GM23338 (cell line): ENCODE measurements at regions not wholly inside any gene's neighbourhood (a gene's known extent, or its start where the extent isn't known, plus 50 kb on each side); places are given as distances from the start of the nearest gene placed in this dataset.

Source experiments
- ATAC-seq: fragments of 200-7000 bp; cut with Tn5 transposase; 3 replicates; pipeline ENCODE4 v1.9.1; 2020
- DNase-seq: peaks from one replicate; pipeline ENCODE4 v3.0.0-alpha.2; 2015; ENCODE audit warnings: low spot score
- H2AFZ ChIP-seq: fragments of 200-600 bp; sonication (generic); 2 replicates; pipeline ENCODE4 v1.8.0; 2016; ENCODE audit warnings: antibody characterized with exemption, mild to moderate bottlenecking, moderate library complexity
- H3F3A ChIP-seq: fragments of 200-600 bp; sonication (generic); replicated peaks from 2 replicates; pipeline ENCODE4 v1.8.0; 2017; ENCODE audit warnings: antibody characterized with exemption, mixed run types, low read depth
- H3K27ac ChIP-seq: fragments of 200-600 bp; sonication (generic); 2 replicates; pipeline ENCODE4 v1.6.1; 2016; ENCODE audit warnings: low read depth
- H3K27me3 ChIP-seq: fragments of 200-600 bp; sonication (generic); 2 replicates; pipeline ENCODE4 v1.8.0; 2016; ENCODE audit warnings: mild to moderate bottlenecking, mixed run types, moderate library complexity; ENCODE audit not compliant: insufficient read depth
- H3K36me3 ChIP-seq: fragments of 200-600 bp; sonication (generic); 2 replicates; pipeline ENCODE4 v1.8.0; 2016; ENCODE audit warnings: mild to moderate bottlenecking; ENCODE audit not compliant: insufficient read depth
- H3K4me1 ChIP-seq: fragments of 200-600 bp; sonication (generic); 2 replicates; pipeline ENCODE4 v1.8.0; 2016; ENCODE audit warnings: mild to moderate bottlenecking, moderate library complexity; ENCODE audit not compliant: insufficient read depth
- H3K4me2 ChIP-seq: fragments of 200-600 bp; sonication (generic); 2 replicates; pipeline ENCODE4 v1.7.1; 2017; ENCODE audit warnings: mixed run types
- H3K4me3 ChIP-seq: fragments of 200-600 bp; sonication (generic); 2 replicates; pipeline ENCODE4 v1.6.1; 2016; ENCODE audit warnings: mixed run types
- H3K79me2 ChIP-seq: fragments of 200-600 bp; sonication (generic); replicated peaks from 2 replicates; pipeline ENCODE4 v1.8.0; 2017; ENCODE audit warnings: mild to moderate bottlenecking; ENCODE audit not compliant: insufficient read depth
- H3K9me2 ChIP-seq: fragments of 200-600 bp; sonication (generic); 2 replicates; pipeline ENCODE4 v1.8.0; 2017; ENCODE audit not compliant: insufficient read depth
- H4K20me1 ChIP-seq: fragments of 200-600 bp; sonication (generic); replicated peaks from 2 replicates; pipeline ENCODE4 v1.8.0; 2017; ENCODE audit warnings: mild to moderate bottlenecking; ENCODE audit not compliant: insufficient read depth
- H3K27ac Mint-ChIP-seq: 2 replicates; pipeline ENCODE4 v1.8.0; 2020; ENCODE audit warnings: inconsistent platforms, mild to moderate bottlenecking, moderate library complexity, mixed read lengths
- H3K27me3 Mint-ChIP-seq: 3 replicates; pipeline ENCODE4 v1.8.0; 2022; ENCODE audit warnings: low read depth, mild to moderate bottlenecking, moderate library complexity, mixed read lengths, inconsistent platforms; ENCODE audit not compliant: insufficient read depth, poor library complexity
- H3K36me3 Mint-ChIP-seq: 3 replicates; pipeline ENCODE4 v1.8.0; 2021; ENCODE audit warnings: low read depth, mild to moderate bottlenecking, inconsistent platforms, moderate library complexity, mixed read lengths
- H3K4me1 Mint-ChIP-seq: 3 replicates; pipeline ENCODE4 v1.8.0; 2020; ENCODE audit warnings: mild to moderate bottlenecking, inconsistent platforms, mixed read lengths
- H3K4me3 Mint-ChIP-seq: 3 replicates; pipeline ENCODE4 v1.8.0; 2021; ENCODE audit warnings: moderate library complexity, mild to moderate bottlenecking, inconsistent platforms, mixed read lengths
- H3K9me3 Mint-ChIP-seq: 3 replicates; pipeline ENCODE4 v1.8.0; 2020; ENCODE audit warnings: moderate library complexity, mild to moderate bottlenecking, inconsistent platforms, mixed read lengths
- CTCF ChIP-seq, 2 experiments: fragments of 200-600 bp in 1 of 2; sonication (generic) in 1 of 2; conservative IDR thresholded peaks; 2 replicates each; pipeline versions ENCODE4 v1.5.1 to v1.6.1; 2016 to 2017; ENCODE audit warnings: antibody characterized with exemption in 2 of 2, low read depth in 2 of 2, mild to moderate bottlenecking in 2 of 2, moderate library complexity in 1 of 2
- EZH2 ChIP-seq: fragments of 200-600 bp; sonication (generic); IDR thresholded peaks from one replicate; pipeline ENCODE4 v1.8.0; 2017; ENCODE audit warnings: antibody characterized with exemption, mild to moderate bottlenecking, low read depth; ENCODE audit not compliant: unreplicated experiment
- EZH2phosphoT487 ChIP-seq: fragments of 200-600 bp; sonication (generic); IDR thresholded peaks from one replicate; pipeline ENCODE4 v1.8.1; 2018; ENCODE audit warnings: antibody characterized with exemption; ENCODE audit not compliant: unreplicated experiment
- JUNB ChIP-seq: IDR thresholded peaks from one replicate; pipeline ENCODE4 v1.6.1; 2016; ENCODE audit warnings: antibody characterized with exemption; ENCODE audit not compliant: unreplicated experiment
- POLR2AphosphoS5 ChIP-seq: IDR thresholded peaks from 2 replicates; pipeline ENCODE4 v1.6.1; 2016; ENCODE audit warnings: antibody characterized with exemption, low read depth
- STAT1 ChIP-seq: IDR thresholded peaks from one replicate; pipeline ENCODE4 v1.6.1; 2016; ENCODE audit warnings: antibody characterized with exemption; ENCODE audit not compliant: unreplicated experiment
- TF ChIP-seq, protein P1 (sequence below): fragments of 250-450 bp; sonication (Bioruptor Pico); IDR thresholded peaks from 2 replicates; pipeline ENCODE4 v1.5.0; 2020; ENCODE audit warnings: mild to moderate bottlenecking, moderate library complexity

DNA sequence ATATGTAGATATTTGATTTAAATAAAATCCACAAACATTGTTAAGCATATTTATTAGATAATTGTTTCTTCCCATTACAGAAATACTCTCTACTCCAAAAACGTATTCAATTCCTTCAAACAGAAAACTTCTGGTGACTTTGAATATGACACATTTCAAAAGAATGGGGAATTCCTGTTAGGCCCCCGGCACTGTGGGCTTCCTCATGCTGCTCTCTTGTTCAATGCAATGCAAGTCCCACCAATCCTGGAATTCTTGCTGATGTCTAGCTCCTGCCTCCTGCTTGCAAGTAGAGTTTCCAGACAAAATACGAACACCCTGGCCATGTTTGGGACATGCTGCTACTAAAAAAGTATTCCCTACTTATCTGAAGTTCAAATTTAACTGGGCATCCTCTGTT lies 544.1 kb downstream of the QKI start (continued):
- TF ChIP-seq, protein P1, sequence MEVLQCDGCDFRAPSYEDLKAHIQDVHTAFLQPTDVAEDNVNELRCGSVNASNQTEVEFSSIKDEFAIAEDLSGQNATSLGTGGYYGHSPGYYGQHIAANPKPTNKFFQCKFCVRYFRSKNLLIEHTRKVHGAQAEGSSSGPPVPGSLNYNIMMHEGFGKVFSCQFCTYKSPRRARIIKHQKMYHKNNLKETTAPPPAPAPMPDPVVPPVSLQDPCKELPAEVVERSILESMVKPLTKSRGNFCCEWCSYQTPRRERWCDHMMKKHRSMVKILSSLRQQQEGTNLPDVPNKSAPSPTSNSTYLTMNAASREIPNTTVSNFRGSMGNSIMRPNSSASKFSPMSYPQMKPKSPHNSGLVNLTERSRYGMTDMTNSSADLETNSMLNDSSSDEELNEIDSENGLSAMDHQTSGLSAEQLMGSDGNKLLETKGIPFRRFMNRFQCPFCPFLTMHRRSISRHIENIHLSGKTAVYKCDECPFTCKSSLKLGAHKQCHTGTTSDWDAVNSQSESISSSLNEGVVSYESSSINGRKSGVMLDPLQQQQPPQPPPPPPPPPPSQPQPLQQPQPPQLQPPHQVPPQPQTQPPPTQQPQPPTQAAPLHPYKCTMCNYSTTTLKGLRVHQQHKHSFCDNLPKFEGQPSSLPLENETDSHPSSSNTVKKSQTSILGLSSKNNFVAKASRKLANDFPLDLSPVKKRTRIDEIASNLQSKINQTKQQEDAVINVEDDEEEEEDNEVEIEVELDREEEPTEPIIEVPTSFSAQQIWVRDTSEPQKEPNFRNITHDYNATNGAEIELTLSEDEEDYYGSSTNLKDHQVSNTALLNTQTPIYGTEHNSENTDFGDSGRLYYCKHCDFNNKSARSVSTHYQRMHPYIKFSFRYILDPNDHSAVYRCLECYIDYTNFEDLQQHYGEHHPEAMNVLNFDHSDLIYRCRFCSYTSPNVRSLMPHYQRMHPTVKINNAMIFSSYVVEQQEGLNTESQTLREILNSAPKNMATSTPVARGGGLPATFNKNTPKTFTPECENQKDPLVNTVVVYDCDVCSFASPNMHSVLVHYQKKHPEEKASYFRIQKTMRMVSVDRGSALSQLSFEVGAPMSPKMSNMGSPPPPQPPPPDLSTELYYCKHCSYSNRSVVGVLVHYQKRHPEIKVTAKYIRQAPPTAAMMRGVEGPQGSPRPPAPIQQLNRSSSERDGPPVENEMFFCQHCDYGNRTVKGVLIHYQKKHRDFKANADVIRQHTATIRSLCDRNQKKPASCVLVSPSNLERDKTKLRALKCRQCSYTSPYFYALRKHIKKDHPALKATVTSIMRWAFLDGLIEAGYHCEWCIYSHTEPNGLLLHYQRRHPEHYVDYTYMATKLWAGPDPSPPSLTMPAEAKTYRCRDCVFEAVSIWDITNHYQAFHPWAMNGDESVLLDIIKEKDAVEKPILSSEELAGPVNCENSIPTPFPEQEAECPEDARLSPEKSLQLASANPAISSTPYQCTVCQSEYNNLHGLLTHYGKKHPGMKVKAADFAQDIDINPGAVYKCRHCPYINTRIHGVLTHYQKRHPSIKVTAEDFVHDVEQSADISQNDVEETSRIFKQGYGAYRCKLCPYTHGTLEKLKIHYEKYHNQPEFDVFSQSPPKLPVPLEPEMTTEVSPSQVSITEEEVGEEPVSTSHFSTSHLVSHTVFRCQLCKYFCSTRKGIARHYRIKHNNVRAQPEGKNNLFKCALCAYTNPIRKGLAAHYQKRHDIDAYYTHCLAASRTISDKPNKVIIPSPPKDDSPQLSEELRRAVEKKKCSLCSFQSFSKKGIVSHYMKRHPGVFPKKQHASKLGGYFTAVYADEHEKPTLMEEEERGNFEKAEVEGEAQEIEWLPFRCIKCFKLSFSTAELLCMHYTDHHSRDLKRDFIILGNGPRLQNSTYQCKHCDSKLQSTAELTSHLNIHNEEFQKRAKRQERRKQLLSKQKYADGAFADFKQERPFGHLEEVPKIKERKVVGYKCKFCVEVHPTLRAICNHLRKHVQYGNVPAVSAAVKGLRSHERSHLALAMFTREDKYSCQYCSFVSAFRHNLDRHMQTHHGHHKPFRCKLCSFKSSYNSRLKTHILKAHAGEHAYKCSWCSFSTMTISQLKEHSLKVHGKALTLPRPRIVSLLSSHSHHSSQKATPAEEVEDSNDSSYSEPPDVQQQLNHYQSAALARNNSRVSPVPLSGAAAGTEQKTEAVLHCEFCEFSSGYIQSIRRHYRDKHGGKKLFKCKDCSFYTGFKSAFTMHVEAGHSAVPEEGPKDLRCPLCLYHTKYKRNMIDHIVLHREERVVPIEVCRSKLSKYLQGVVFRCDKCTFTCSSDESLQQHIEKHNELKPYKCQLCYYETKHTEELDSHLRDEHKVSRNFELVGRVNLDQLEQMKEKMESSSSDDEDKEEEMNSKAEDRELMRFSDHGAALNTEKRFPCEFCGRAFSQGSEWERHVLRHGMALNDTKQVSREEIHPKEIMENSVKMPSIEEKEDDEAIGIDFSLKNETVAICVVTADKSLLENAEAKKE: no peak
- TF ChIP-seq JUNB: no peak
- no peak for TF ChIP-seq EZH2

DNA sequence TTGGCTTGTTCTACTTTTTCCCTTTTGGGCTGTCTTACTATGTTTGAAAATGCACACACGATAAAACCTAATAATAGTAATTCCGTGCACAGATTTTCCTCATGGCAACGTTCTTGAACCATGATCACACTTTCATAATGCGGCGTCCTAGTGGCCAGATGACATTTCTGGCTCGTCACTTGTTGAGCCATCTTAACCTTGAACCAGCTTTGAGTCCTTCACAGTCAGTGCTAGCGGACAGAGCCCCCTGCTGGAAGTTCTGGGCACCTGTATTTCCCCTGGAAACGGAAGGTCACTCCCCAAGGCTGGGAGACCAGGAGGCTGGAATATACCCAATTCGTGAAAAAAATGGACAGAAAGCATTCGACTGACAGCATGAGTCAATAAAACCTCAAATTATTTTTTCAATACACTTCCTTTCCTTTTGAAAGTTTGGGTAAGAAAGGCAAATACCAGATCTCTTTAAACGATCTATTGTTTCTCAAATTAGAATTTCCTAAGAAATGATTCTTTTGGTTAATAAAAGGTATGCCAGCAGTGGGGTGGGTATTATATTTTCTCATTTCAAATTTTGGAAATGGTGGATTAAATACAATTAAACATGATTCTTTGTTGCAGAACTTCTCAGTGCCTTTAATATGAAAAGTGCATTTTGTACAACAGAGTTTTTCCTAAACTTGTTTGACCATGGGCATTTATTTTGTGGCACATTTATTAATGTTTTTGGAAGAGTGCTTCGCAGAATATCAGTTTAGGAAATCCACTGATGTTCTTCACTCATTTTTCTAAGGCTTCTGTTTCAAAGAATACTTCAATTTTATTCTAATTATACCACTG lies 542.3 kb downstream of the QKI start:
- TF ChIP-seq POLR2AphosphoS5: no peak
- peak; percentile 93 to 96 for TF ChIP-seq CTCF (conservative IDR thresholded peaks at IDR 0.05; ENCODE audit: low read depth in 2 of 2)
- no peak for TF ChIP-seq EZH2phosphoT487
- TF ChIP-seq JUNB: no peak
- TF ChIP-seq STAT1: no peak
- no peak overlapping the region for H3K4me2 ChIP-seq
- ATAC-seq (peak; percentile 92), DNase-seq (peak; percentile 92)
- H2AFZ ChIP-seq: no peak overlapping the region
- peaks cover 44% of the 10 kb centered on the region for H3K4me1 Mint-ChIP-seq
- H4K20me1 ChIP-seq: no peaks in the 10 kb centered on the region
- H3F3A ChIP-seq: no peaks in the 10 kb centered on the region
- no peaks in the 10 kb centered on the region; the same call in 1 of the 2 replicates for H3K9me2 ChIP-seq
- no peaks in the 10 kb centered on the region for H3K27me3 ChIP-seq
- H3K36me3 ChIP-seq: no peaks in the 10 kb centered on the region
- no peak overlapping the region for H3K4me3 Mint-ChIP-seq
- H3K27ac ChIP-seq: no peak overlapping the region
- H3K36me3 Mint-ChIP-seq: no peaks in the 10 kb centered on the region
- no peaks in the 10 kb centered on the region for H3K79me2 ChIP-seq
- H3K4me1 ChIP-seq: peaks cover 18% of the 10 kb centered on the region
- no peak overlapping the region for H3K4me3 ChIP-seq
- no peaks in the 10 kb centered on the region; the same call in 2 of the 3 replicates for H3K9me3 Mint-ChIP-seq
- no peak overlapping the region for H3K27ac Mint-ChIP-seq
- H3K27me3 Mint-ChIP-seq: peaks cover 5% of the 10 kb centered on the region
